ENCODE measurements at regions not wholly inside any gene's neighbourhood (a gene's known extent, or its start where the extent isn't known, plus 50 kb on each side); places are given as distances from the start of the nearest gene placed in this dataset.

DNA sequence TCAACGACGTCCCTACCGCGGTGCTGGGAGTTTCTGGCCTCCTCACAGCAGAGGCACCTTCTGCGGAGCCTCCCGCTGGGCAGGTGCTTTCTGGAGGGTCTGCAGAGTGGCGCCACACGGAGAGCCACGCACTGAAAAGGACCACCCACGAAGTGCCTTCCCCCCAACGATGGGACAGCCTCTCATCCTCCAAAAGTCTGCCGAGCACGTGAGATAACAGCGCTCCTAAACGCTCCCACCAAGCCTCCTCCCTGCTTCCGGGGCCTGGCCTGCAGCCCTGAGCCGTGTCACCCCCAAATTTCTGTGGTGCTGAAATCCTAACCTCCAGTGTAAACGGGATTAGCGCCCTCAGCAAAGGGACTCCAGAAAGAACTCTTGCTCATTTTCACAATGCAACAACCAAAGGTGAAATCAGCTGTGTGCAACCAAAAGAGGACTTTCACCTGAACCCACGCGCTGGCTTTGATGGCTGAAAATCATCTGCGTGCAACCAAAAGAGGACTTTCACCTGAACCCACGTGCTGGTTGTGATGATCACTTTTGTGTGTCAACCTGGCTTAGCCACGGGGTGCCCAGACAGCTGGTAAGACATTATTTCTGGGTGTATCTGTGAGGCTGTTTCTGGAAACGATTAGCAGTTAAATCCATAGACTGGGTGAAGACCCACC lies 924.6 kb downstream of the BRD1 start:
- H3K27ac ChIP-seq (ENCODE audit: low read depth, low read length): no peak overlapping the region
- H3K4me1 ChIP-seq (ENCODE audit: insufficient read depth, low read length): no peaks in the 10 kb centered on the region
- H3K36me3 ChIP-seq (ENCODE audit: insufficient read depth, low read length): no peaks in the 10 kb centered on the region
- no peak overlapping the region for H3K9ac ChIP-seq (ENCODE audit: low read length)
- no peaks in the 10 kb centered on the region for H3K9me3 ChIP-seq (ENCODE audit: low read length)
- H3K27me3 ChIP-seq (ENCODE audit: control insufficient read depth in 1 of 2, insufficient read depth in 2 of 2, low read length in 2 of 2): no peaks in the 10 kb centered on the region
- no peak overlapping the region for H3K4me3 ChIP-seq (ENCODE audit: low read depth in 1 of 2, low read length in 2 of 2)

DNA sequence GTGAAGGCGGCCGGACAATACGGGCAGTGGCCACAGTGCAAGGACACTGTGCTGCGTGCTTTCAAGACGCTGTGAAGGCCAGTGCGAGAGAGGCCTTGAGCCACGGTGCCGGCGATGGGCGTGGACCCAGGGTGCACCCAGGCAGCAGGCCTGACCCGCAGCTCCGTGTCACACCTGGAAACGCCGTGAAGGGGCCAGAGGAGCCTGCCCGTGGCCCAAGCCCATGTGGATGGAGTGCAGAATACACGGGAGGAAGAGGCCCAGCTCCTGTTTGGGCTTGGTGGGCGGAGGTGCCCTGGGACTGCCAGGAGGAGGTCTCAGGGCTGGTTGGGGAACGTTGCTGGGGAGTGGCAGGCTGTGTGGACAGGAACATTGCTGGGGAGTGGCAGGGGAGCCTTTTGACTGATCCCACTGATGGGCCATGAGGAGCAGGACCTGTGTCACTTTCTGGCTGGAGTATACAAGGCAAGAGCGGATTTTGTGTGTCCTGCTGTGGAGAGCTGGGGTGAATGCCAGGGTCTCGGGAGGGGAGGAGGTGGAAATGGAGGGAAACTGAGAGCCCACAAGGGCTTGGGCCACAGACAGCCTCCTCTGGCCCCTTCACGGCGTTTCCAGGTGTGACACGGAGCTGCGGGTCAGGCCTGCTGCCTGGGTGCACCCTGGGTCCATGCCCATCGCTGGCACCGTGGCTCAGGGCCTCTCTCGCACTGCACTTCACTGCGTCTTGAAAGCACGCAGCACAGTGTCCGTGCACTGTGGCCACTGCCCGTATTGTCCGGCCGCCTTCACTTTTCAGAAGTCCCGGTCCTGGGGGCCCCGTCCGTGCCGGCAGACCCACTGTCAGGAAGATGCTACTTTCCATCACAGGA lies 925.4 kb downstream of the BRD1 start:
- no peaks in the 10 kb centered on the region for H3K36me3 ChIP-seq (ENCODE audit: insufficient read depth, low read length)
- no peaks in the 10 kb centered on the region for H3K9me3 ChIP-seq (ENCODE audit: low read length)
- H3K4me1 ChIP-seq (ENCODE audit: insufficient read depth, low read length): no peaks in the 10 kb centered on the region
- no peak overlapping the region for H3K4me3 ChIP-seq (ENCODE audit: low read depth in 1 of 2, low read length in 2 of 2)
- no peak overlapping the region for H3K9ac ChIP-seq (ENCODE audit: low read length)
- H3K27ac ChIP-seq (ENCODE audit: low read depth, low read length): no peak overlapping the region
- no peaks in the 10 kb centered on the region for H3K27me3 ChIP-seq (ENCODE audit: control insufficient read depth in 1 of 2, insufficient read depth in 2 of 2, low read length in 2 of 2)

GRCh38 chr22:48901324-48901723 lies 926.3 kb downstream of the BRD1 start:
- no peaks in the 10 kb centered on the region for H3K27me3 ChIP-seq (ENCODE audit: control insufficient read depth in 1 of 2, insufficient read depth in 2 of 2, low read length in 2 of 2)
- no peaks in the 10 kb centered on the region for H3K4me1 ChIP-seq (ENCODE audit: insufficient read depth, low read length)
- H3K27ac ChIP-seq (ENCODE audit: low read depth, low read length): no peak overlapping the region
- no peaks in the 10 kb centered on the region for H3K9me3 ChIP-seq (ENCODE audit: low read length)
- no peaks in the 10 kb centered on the region for H3K36me3 ChIP-seq (ENCODE audit: insufficient read depth, low read length)
- H3K9ac ChIP-seq (ENCODE audit: low read length): no peak overlapping the region
- H3K4me3 ChIP-seq (ENCODE audit: low read depth in 1 of 2, low read length in 2 of 2): no peak overlapping the region

GRCh38 chr22:48900626-48901025 lies 927.0 kb downstream of the BRD1 start:
- Histone ChIP-seq H3K27ac (ENCODE audit: low read depth, low read length) (no peak overlapping the region), H3K4me3 (ENCODE audit: low read depth in 1 of 2, low read length in 2 of 2) (no peak overlapping the region), H3K9me3 (ENCODE audit: low read length) (no peaks in the 10 kb centered on the region), H3K36me3 (ENCODE audit: insufficient read depth, low read length) (no peaks in the 10 kb centered on the region), H3K27me3 (ENCODE audit: control insufficient read depth in 1 of 2, insufficient read depth in 2 of 2, low read length in 2 of 2) (no peaks in the 10 kb centered on the region), H3K9ac (ENCODE audit: low read length) (no peak overlapping the region), H3K4me1 (ENCODE audit: insufficient read depth, low read length) (no peaks in the 10 kb centered on the region)

- Histone ChIP-seq H3K4me1 (ENCODE audit: insufficient read depth, low read length) (no peaks in the 10 kb centered on the region), H3K27me3 (ENCODE audit: control insufficient read depth in 1 of 2, insufficient read depth in 2 of 2, low read length in 2 of 2) (no peaks in the 10 kb centered on the region), H3K36me3 (ENCODE audit: insufficient read depth, low read length) (no peaks in the 10 kb centered on the region), H3K9ac (ENCODE audit: low read length) (no peak overlapping the region), H3K9me3 (ENCODE audit: low read length) (no peaks in the 10 kb centered on the region), H3K27ac (ENCODE audit: low read depth, low read length) (no peak overlapping the region), H3K4me3 (ENCODE audit: low read depth in 1 of 2, low read length in 2 of 2) (no peak overlapping the region)
Observed at GRCh38 chr22:48900327-48900597, 927.4 kb downstream of the BRD1 start.

DNA sequence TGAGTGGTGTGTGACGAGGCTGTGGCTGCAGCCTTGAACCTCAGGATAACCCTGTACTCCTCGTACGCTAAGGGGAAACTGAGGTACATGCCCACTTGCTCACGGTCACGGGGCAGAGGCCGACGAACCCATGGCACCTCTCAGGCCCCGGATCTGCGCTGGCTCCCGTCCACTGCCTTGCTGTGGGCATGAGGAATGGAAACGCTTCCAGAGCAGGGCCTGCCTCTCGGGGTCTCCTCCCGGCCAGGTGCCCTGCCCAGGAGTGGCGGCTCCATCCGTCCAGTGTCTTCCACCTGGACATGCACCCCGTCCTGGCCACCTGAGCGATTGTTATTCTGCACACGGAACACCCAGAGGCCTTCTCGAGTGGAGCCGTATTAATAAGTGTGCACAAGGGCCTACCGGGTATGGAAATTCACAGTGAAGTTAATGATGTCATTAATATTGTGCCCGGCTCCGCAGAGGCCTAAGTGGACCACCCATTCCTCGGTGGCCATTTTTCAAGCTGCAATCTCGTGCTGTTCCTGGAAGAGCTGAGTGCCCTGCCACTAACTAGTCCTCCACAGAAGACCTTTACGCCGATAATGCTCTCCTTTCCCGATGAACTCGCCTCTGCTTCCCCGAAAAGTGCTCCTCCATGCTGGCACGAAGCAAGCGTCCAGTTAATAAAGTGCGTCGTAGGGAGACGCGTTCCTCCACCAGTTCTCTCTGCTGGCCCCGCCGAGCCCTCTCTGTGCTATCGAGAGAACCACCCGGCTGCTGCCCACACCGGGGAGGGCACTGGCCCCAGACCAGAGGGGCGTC lies 927.9 kb downstream of the BRD1 start:
- H3K27me3 ChIP-seq (ENCODE audit: control insufficient read depth in 1 of 2, insufficient read depth in 2 of 2, low read length in 2 of 2): peaks cover 0 to 2% of the 10 kb centered on the region in 2 donors
- no peak overlapping the region for H3K9ac ChIP-seq (ENCODE audit: low read length)
- no peaks in the 10 kb centered on the region for H3K4me1 ChIP-seq (ENCODE audit: insufficient read depth, low read length)
- no peak overlapping the region for H3K27ac ChIP-seq (ENCODE audit: low read depth, low read length)
- H3K4me3 ChIP-seq (ENCODE audit: low read depth in 1 of 2, low read length in 2 of 2): no peak overlapping the region
- H3K36me3 ChIP-seq (ENCODE audit: insufficient read depth, low read length): no peaks in the 10 kb centered on the region
- H3K9me3 ChIP-seq (ENCODE audit: low read length): no peaks in the 10 kb centered on the region

DNA sequence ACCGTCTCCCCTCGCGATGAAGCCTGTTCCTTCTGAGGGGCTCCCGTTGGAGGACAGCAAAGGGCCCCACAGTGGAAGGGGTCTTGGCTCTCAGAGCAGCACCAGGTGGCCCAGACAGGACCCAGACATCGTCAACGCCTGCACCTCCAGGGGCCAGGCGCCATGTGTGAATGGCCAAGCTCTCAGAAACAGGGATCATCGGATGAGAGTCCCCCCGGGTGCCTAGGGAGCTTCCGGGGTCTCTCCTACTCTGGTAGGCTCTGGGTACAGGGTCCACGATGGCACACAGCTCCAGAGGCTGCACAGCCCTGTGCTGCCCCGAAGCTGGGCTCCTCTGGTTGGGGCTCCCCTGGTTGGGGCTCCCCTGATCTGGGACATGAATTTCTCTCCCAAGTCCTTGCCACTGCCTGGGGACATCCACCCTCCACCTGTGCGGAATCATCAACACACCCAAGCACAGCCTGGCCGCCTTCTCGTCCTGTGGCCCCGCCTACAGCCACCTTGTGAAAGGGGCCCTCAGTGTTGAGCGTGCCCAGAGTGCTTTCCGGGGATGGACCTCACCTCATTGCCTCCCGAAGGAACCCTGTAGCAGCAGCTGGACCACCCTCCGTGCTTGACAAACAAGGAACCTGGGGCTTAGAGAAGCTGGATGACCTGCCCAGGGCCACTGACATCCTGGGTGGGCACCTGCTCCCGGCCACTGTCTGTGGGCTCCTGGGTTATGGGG lies 929.0 kb downstream of the BRD1 start:
- H3K36me3 ChIP-seq (ENCODE audit: insufficient read depth, low read length): no peaks in the 10 kb centered on the region
- peaks cover 0 to 3% of the 10 kb centered on the region in 2 donors for H3K27me3 ChIP-seq (ENCODE audit: control insufficient read depth in 1 of 2, insufficient read depth in 2 of 2, low read length in 2 of 2)
- no peak overlapping the region for H3K9ac ChIP-seq (ENCODE audit: low read length)
- H3K4me3 ChIP-seq (ENCODE audit: low read depth in 1 of 2, low read length in 2 of 2): no peak overlapping the region
- H3K9me3 ChIP-seq (ENCODE audit: low read length): no peaks in the 10 kb centered on the region
- no peaks in the 10 kb centered on the region for H3K4me1 ChIP-seq (ENCODE audit: insufficient read depth, low read length)
- no peak overlapping the region for H3K27ac ChIP-seq (ENCODE audit: low read depth, low read length)

DNA sequence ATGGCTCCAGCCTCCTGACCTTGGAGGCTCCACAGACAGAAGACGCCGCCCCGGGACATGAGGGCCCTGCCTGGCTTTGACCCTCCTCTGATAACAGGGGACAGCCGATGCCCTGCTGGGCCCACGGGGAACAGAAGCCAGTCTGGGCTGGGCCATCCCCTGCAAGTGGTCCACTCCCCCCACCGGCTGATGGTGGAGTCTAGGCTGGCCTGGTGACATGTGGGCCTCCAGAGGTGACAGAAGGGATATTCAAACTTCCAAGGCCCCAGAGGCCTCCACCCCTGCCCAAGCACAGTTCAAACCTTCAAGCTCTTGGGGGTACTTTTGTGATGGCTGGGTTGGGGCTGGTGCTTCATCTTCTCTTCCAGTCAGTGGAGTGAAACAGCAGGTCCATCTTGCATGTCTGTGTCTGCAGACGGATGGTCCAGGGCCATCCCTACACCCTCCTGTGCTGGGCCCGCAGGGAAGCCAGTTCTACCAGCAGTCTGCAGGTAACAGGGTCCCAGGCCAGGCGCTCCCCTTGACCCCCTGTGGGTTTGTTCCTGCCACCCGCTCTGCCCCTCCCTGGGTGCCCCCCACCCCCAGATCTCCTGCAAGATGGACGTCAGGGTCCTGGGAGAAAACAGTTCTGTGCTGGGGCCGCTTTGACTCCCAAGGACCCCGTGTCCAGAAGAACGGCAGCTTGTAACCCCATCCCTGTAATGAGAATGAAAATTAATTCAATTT lies 929.9 kb downstream of the BRD1 start:
- Histone ChIP-seq H3K36me3 (ENCODE audit: insufficient read depth, low read length) (no peaks in the 10 kb centered on the region), H3K9ac (ENCODE audit: low read length) (no peak overlapping the region), H3K27me3 (ENCODE audit: control insufficient read depth in 1 of 2, insufficient read depth in 2 of 2, low read length in 2 of 2) (peaks cover 0 to 3% of the 10 kb centered on the region in 2 donors), H3K4me1 (ENCODE audit: insufficient read depth, low read length) (no peaks in the 10 kb centered on the region), H3K9me3 (ENCODE audit: low read length) (no peaks in the 10 kb centered on the region), H3K4me3 (ENCODE audit: low read depth in 1 of 2, low read length in 2 of 2) (no peak overlapping the region), H3K27ac (ENCODE audit: low read depth, low read length) (no peak overlapping the region)

DNA sequence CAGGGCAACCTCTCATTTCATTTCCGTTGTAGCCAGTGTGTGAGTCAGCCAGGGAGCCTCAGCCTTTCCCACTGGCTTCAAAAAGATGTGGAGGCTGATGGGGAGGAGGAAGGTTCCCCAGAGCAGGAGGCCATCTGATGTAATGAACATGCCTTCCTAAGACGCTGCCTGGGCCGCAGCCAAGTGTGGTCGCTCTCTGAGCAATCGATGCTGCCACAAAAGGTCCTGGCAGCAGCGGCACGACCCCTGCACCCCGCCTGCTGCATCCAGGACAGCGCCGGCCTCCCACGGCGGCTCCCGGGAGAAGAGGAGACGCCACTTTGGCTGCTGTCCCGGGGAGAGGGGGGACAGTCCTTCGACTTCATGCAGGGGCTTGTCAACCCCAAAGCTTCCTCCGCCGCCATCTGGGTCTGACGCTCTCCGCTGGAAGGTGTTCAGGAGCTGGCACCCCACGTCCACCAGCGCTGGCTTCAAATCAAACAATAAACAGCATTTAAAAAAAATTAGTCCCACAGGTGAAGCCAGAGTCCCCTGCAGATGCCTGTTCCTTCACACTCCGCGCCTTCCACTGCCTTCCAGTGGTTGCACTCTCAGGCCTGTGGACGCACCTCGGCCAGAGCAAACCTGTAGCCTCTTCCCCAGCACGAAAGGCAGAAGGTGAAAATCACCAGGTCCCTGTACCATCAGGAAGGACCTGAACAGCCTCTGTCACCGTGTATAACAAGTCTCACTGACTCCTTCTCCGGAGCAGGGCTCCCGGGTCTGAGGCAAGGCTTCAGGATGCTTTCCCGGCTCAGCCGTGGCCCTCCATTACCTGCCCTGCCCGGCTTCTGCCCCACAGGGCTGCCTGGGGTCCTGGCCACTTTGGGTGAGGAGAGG lies 930.7 kb downstream of the BRD1 start:
- no peaks in the 10 kb centered on the region for H3K36me3 ChIP-seq (ENCODE audit: insufficient read depth, low read length)
- H3K9ac ChIP-seq (ENCODE audit: low read length): no peak overlapping the region
- H3K27ac ChIP-seq (ENCODE audit: low read depth, low read length): no peak overlapping the region
- H3K4me1 ChIP-seq (ENCODE audit: insufficient read depth, low read length): no peaks in the 10 kb centered on the region
- no peak overlapping the region for H3K4me3 ChIP-seq (ENCODE audit: low read depth in 1 of 2, low read length in 2 of 2)
- H3K9me3 ChIP-seq (ENCODE audit: low read length): no peaks in the 10 kb centered on the region
- peaks cover 0 to 3% of the 10 kb centered on the region in 2 donors for H3K27me3 ChIP-seq (ENCODE audit: control insufficient read depth in 1 of 2, insufficient read depth in 2 of 2, low read length in 2 of 2)
